HG03108 (cell line): ENCODE measurements at regions not wholly inside any gene's neighbourhood (a gene's known extent, or its start where the extent isn't known, plus 50 kb on each side); places are given as distances from the start of the nearest gene placed in this dataset.
"Not testable (repeated sequence)": the region's sequence is repeated elsewhere in the genome, so short reads cannot be mapped to it uniquely, and the experiment has no call there.

Experiments used
- ATAC-seq: cut with Tn5 transposase; IDR thresholded peaks from one replicate; pipeline ENCODE4 v1.9.1; 2021; ENCODE audit warnings: moderate library complexity; ENCODE audit not compliant: unreplicated experiment

DNA sequence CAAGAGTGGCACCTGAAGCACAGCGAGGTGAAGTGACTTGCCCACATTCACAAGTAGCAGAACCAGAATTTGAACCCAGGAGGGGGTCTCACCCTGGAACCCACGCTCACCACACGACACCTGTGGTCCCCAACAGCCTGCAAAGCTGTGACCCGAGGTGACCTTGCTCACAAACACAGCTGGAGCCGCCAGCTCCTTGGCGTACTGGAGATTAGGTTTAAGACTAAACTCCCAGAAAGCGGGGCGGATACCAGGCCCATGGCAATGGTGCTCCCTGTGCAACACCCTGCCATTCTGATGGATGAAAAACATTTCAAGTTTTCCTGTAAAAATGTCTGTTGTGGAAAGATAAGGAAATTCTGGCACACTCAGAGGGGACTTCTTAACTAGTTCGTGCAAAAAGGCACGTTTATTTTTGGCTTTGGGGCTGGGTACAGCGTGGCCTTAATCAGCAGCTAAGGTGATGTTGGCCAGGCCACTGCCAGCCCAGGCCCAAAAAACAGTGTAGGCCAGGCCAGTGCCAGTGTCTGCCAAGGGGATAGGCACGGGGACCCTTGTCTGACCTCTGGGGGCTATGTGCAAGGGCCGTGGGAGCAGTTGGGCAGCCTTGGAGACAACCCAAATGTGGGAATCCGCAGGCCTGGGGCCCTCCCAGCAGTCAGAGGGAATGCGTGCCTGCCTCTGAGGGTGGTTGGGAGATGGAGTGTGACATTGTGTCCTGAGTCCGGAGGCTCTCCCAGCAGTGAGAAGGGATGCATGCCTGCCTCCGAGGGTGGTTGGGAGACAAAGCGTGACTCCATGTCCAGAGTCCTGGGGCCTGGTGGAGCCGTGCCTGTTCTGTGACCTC is 185.0 kb upstream of the HS6ST1 start:
- no peak for ATAC-seq

DNA sequence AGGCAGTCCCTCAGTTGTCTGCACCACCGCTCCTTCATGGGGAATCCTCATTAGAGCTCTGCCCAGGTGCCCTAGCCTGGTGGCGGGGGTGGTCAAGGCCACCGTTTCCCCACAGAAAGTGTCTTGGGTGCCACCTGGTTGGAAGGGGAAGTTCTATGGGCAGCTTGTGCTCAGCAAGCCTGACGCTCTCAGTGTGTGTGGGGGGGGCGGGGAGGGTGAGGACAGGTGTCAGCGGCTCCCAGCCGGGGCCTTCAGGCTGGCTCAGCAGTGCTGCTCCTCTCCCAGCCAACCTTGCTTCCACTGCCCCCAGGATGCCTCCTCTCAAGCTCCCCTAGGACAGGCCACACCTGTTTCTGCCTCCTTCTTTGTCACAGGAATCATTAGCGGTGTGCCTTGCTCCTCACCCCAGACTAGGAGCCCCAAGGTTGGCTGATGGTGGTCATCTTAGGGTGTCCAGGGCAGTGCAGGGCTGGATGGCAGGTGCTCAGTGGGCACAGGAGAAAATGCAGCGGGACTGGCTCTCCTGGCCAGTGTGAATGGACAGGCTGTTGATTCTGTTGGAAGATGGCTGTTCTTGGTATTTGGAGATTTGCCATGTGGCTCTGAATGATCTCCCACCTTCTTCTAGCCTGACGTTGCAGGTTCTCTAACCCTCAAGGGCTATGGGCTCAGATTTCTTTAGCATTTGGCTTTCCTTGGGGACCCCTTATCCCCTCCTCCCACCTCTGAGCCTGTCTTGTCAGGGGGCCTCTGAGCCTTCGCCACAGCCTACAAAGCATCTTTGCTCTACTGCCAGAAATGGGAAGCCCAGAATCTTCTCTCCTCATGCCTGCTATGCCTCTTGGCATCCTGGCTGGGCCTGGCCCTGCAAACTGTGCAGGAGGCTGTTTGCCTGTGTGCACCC is 185.8 kb upstream of the HS6ST1 start:
- ATAC-seq, result peak; percentile 63

DNA sequence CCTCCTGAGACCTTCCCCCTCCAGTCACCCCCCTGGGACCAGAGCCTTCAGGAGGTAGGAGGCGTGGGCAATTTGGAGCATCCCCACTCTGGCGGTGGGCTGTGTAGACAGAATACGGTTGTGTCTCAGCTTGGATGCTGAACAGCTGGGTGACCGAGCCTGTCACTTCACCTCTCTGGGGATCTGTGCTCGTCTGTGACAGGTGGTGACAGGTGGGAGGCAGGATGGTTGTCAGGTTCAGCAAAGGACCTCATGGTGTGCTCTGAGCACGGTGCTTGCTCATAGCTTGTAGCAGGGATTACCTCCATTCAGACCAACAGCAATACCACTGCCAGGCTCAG is 186.5 kb upstream of the HS6ST1 start:
- no peak for ATAC-seq

DNA sequence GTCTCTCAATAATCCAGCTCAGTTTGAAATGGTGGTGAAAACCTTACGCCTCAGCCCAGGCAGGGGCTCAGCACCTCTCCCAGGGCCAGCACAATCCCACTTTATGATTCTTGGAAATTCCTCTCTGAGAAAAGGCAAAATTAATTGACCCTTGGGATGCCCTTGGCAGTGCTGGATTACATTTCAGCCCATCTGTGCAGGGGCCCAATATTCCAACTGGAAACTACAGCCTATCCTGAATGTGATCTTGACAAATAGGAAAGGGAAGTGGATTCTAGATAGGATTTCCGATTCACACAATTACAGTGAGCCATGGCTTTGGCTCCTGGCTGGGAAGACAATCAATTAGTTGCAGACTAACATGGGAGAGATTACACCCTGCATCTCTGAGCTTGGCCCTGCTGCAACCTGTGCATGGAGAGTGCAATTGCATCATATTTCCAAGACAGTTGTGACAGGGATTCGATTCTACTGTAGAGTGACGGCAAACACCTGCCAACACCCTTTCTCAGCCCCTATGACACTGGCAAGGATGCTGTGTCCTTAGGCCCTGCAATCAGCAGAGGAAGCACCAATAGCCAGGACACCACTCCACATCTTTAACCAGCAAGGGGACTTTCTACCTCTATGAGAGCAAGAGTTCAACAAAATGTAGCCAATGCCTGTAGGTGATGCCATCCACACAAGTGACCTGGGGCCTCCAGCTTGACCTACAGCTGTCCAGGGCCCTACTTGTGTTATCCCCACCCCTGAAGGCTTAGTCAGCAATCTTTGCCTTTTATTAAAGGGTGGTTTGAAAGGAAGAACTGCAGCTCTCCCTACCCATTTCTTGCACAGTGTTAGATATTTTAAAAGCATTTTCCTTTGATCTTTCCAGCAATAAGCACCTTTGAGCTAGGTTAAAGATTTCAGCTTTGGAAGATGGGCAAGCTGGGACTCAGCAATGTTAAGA is 187.2 kb upstream of the HS6ST1 start:
- no peak for ATAC-seq

DNA sequence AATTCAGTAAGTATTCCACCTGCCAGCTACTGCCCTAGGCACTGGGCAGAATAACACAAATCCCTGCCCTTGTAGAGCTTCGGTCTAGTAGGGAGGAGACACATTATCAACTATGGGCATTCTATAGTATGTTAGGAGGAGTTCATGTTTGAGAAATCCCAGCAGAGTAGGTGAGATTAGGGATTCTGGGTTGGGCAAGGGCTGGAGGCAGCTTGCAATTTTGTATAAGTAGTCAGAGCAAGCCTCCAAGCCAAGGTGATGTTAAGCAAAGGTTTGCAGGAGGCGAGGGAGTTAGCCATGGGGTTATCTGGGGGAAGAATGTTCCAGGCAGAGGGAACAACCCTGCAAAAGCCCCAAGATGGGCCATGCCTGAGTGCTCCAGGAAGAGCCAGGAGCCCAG is 187.9 kb upstream of the HS6ST1 start:
- ATAC-seq, result no peak

DNA sequence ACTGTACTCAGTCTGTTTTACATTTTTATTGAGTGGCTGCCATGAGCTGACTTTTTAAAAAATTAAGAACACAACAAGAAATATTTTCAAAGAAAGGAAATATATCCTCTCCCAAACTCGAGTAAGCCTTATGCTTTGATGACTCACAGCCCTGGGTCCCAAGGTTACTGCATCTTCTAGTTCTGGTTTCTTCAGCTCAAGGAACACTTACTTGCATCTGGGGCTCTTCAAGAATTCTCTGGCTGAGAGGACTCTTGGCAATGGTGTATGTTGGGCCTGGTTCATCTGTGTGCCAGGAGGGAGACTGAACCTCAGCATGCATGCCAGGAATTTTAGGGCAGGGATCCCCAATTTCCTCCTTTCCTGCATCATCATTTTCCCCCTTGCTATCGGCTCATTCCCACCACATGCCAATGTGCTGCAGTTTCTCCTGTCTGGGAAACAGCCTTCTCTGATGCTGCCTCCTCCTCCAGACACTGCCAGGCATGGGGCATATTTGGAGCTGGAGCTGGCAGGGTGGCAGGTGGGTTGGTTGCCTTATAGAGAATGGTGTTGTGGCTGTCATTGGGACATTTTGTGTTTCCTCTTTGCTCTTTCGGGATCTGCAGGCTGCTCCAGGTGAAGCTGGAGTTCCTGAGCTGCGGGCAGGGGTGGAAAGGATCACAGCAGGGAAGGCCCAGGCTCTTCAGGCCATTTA is 192.2 kb upstream of the HS6ST1 start:
- no peak for ATAC-seq

DNA sequence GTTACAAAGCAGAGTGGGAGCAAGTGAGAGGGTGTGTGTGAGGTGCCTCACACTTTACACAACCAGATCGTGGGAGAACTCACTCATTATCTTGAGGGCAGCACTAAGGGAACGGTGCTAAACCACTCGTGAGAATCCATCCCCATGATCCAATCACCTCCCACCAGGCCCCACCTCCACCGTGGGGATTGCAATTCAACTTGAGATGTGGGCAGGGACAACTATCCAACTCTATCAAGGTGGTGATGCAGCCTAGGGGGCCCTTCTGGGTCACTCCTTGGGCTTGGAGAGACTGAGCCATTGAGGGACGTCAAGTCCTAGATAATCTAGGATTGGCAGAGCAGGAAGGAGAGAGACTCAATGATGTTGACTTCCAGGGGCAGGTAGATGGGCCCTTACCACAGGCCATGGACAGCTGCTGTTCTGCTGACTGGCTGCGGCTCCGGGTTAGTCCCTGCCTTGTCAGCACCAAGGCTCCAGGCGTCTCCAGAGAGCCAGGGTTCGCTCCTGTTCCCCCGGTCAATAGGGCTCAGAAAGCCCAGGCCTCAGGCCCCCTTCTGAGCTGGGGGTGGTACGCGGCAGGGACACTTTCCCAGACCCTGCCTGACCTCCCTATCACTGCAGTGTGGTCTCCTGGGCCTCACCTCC is 193.2 kb upstream of the HS6ST1 start:
- ATAC-seq, result no peak

DNA sequence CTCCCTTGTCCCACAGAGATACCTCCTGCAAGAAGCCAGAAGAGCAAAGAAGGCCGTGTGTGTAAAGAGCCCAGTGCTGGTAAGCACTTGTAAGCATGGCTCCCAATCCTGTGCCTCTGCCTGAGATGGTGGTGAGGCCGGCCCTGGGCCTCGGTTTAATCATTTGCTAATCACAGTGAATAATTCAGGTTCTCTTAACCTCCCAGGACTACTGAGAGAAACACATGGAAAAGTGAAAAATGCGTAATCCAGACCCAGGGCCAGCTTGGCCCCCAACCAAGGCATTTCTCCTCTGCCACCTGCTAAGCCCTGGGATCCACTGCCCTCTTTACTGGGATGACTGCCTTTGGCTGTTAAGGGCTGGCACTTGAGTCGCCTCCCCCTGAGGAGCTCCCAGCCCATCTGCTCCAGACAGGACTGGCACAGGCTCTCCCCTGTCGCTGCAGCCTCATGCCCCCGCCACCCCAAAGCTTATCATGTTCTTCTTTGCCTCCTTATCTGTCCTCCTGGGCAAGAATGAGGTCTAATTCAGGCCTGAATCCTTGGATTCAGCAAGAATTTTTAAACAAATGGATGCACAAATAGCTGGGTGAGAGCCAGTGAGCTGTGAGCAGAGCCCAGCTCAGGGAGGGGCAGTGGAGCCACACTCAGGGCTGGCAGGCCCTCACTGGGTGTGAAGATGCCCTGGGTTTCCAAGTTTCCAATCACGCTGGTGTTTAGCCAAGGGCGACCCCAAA is 193.9 kb upstream of the HS6ST1 start:
- ATAC-seq, result no peak

DNA sequence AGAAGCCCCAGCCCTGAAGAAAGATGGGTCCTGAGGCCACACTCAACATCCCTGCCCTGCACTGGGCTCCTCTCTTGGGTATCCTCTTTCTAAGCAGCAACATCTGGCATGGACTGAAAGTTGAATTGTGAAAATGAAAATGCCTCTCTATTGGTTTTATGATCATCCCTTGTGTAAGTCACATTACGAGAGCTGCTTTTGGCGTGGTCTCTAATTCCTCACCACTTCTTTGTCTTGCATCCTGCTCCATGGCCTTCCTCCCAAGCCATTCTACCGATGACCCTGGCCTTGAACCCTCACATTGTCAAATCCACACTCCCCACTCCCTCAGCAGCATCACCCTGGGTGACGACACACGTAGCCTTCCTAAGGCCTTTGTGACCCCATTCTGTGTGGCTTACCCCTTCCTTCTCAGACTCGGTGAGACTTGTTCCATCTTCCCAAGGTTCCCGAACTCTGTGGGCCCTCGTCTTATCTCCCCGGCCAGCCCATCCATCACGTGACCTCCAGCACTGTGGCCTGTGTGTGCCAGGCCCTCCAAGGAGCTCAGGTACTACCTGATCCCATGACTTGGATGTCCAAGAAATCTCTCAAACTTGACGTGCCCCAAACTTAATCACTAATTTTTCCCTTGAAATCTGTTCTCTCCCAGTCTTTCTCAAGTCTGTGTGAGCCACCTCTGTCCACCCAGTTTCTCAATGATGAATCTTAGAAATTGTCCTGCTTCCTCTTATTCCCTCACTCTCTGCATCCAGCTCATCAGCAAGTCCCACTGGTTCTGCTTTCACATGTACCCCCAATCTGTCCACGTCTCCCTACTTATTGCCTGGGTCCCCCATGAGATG is 194.7 kb upstream of the HS6ST1 start:
- no peak for ATAC-seq

DNA sequence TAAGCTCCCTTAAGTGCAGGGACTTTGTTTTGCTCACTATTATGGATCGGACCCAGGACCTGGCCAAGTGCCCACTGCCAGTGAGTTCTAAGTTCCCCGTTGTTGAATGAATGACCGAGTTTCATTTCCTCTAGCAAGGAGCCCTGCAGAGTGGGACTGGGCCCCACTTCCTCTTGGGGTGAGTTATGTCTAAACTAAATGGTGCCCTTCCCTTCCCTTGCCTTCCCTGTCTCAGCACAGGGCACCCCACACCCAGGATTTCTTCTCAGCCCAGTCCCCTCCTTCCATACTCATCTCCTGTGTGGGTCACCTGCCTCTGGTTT is 195.3 kb upstream of the HS6ST1 start:
- peak; percentile 93 for ATAC-seq

DNA sequence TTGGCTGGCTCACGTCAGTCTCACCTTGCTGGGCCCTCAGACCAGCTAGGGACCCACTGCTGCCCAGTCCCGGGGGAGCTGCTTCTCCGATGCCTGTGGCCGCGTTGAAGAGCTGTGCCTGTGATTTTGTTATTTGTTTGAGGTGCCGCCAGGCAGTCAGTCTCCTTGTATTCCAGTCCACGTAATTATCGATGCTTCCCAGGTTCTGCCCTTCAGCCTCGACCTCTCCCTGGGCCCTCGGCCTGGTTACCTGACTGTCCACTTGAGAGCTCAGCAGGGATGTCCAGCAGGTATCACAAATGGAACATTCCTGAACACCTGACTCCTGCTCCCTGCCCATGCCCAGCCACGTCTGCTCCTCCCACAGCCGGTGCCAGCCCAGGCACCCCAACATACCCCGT is 195.9 kb upstream of the HS6ST1 start:
- ATAC-seq, result no peak

DNA sequence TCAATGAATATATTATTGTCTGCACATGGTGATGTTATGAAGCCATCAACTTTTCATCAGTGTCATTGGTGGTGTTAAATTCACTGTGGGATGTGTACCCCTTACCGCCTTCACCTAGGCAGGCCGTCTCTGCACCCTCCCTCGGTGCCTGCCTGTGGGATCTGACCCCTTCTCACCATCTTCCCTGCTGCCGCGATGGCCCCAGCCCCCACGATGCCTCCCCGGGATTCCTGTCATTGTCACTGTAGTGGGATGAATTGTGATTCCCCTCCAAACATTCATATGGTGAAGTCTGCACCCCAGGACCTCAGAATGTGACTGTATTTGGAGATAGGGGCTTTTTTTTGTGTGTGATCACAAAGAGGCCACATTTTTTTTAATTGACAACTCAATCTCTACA is 198.3 kb upstream of the HS6ST1 start:
- ATAC-seq, result no peak

DNA sequence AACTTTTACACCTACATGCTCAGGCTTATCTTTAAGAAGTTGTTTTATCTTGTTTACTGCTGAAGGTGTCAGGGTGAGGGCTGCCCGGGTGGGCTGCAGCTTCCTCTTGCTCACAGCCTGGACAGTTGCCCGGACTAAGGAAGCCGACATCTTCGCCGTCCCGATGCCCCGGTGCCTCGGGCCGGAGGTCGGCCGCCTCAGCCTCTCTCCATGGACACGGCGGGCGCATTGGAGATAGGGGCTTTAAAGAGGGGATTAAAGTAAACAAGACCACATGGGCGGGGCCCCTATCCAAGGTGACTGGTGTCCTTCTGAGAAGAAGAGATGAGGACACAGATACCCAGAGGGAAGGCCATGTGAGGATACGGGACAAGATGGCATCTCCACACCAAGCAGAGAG is 200.4 kb upstream of the HS6ST1 start:
- ATAC-seq, result not testable (repeated sequence)

DNA sequence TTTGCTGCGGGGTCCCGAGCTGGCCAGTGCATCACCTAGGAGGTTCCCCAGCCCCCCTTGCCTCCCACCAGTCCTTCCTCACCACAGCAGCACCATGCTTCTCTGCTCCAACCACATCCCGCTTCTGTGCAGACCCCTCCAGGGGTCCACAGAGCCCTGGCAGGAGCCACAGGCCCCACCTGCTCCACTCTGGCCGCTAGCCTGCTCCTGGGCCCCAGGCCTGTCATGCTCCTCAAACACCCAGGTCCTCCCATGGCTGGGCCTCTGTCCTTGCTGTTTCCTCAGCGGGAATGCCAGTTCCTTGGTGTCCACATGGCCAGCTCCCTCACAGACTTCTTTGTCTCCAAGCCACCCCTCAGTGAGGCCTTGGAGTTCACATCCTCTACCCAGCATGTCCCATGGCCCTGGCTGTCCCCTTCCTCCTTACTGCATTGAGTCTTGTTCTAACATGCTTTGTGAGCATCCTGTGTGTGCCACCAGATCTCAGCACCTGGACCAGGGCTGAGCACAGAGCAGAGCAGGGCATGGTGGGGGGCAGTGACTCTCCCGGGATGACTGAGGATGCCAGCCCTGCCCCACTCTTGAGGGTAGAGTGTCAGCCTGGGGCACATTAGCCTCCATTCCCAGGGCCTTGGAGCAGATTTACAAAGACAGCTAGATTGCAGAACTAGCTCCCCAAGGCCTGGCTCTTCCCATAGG is 201.0 kb upstream of the HS6ST1 start:
- no peak for ATAC-seq

DNA sequence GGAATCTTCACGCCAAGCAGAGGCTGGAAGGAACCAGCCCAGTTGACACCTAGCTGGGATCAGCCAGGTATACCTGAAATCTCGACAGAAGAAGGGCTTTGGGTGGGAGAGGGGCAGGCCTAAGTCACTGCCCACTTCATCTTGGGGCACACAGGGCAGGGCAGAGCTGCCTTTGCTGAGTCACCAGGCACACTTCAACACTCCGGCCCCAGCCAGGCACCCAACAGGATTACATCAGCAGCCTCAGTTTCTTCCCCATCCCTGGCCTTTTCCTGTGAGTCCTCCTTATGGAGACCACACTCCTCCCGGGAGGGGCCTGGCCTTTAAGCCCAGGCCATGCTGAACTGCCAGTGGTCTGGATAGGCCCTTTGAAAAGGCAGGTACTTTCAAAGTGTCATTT is 201.7 kb upstream of the HS6ST1 start:
- no peak for ATAC-seq

DNA sequence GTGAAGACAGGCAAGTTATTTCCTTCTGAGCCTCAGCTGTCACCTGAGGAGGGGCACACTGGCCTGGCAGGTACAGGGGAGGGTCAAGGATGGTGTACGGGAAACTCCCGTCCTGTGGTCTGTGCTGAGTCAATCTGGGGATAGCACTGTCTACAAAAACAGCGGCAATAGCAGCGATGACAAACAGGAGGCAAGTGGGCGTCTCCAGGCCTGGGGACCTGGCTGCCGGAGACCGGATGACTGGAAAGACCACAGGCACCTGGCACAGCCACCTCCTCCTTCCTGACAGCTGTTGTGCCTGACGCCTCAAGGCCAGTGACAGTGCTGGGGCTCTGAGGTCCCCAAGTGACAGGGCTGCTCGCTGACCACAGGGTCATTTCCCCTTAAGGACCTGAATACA is 202.1 kb upstream of the HS6ST1 start:
- ATAC-seq, result peak; percentile 84

DNA sequence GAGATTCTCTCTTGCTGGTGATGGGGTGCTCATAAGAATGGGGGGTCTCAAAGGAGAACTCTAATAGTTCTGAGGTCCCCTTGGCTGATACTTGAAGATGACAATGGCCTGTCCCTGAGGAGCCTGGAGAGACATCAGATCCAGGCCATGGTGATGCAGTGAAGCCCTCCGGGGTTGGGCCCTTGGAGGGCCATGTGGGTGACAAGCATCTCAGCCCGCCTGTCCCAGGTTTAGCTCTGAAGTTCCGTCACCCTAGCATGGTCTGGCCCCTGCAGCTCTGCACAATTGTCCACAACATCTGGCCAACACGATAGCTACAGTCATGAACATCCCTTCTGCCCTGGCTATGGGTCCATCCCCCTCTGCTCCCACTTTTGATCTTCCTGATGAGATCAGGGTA is 202.8 kb upstream of the HS6ST1 start:
- ATAC-seq, result no peak

DNA sequence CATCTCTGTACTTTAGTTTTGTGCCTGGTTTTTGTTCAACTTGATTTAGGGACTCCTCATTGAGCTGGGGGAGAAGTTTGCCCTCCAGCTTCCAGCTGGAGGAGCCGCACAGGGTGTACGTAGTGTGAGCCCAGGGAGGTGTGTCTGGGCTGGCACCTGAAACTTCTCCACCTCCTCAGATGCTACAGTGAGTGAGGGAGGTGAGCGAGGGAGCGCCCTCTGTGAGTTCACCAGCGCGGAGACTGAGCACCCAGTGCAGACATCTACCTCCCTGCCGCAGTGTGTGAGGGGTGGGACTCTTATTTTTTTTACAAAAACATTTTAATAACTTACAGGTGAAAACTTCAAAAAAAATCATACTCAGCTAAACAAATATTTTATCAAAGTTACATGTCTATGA is 204.2 kb upstream of the HS6ST1 start:
- ATAC-seq, result no peak
